ENCODE measurements at regions not wholly inside any gene's neighbourhood (a gene's known extent, or its start where the extent isn't known, plus 50 kb on each side); places are given as distances from the start of the nearest gene placed in this dataset.

DNA sequence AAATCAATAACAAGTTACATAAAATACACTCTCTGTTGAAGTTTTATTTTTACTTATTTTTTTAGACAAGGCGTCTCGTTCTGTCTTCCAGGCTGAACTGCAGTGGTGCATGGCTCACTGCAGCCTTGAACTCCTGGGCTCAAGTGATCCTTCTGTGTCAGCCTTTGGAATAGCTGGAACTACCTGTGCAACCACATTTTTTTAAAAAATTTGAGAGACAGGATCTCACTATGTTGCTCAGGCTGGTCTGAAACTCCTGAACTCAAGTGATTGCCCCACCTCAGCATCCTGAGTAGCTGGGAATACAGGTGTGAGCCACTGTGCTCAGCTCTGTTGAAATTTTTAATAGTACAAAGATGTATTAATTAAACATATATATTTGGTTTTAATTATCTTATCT is 614.3 kb upstream of the ARRDC4 start:
- Histone ChIP-seq H3K27me3 (no peaks in the 10 kb centered on the region), H3K9me3 (no peaks in the 10 kb centered on the region), H3K4me1 (ENCODE audit: control insufficient read depth in 1 of 2, insufficient read depth in 1 of 2, low read depth in 1 of 2, low read length in 1 of 2) (no peaks in the 10 kb centered on the region), H3K4me3 (ENCODE audit: low read depth in 1 of 2, low read length in 1 of 2) (no peak overlapping the region), H3K36me3 (no peaks in the 10 kb centered on the region), H3K27ac (no peak overlapping the region)
- TF ChIP-seq, protein P1, sequence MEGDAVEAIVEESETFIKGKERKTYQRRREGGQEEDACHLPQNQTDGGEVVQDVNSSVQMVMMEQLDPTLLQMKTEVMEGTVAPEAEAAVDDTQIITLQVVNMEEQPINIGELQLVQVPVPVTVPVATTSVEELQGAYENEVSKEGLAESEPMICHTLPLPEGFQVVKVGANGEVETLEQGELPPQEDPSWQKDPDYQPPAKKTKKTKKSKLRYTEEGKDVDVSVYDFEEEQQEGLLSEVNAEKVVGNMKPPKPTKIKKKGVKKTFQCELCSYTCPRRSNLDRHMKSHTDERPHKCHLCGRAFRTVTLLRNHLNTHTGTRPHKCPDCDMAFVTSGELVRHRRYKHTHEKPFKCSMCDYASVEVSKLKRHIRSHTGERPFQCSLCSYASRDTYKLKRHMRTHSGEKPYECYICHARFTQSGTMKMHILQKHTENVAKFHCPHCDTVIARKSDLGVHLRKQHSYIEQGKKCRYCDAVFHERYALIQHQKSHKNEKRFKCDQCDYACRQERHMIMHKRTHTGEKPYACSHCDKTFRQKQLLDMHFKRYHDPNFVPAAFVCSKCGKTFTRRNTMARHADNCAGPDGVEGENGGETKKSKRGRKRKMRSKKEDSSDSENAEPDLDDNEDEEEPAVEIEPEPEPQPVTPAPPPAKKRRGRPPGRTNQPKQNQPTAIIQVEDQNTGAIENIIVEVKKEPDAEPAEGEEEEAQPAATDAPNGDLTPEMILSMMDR (IDR thresholded peaks at IDR 0.05) = no peak

DNA sequence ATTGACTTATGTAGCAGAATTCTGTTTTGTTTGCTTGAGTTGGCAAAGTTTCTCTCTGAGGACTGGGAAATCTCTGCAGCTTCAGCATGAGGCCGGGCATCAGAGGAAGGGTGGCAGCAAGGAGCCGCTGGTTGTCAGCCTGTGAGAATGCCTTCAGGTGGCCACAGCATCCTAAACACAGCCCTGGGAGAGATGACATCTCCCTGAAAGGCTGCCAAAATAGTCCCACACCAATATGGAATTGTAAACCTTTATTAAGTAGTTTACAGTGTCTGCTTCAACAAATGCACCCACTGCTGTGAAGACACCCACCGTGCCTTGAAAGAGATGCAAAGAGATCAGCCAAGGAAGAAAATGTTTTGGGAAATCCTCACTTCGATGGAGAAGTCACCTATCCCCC is 609.7 kb upstream of the ARRDC4 start:
- Histone ChIP-seq H3K4me3 (ENCODE audit: low read depth in 1 of 2, low read length in 1 of 2) (no peak overlapping the region), H3K4me1 (ENCODE audit: control insufficient read depth in 1 of 2, insufficient read depth in 1 of 2, low read depth in 1 of 2, low read length in 1 of 2) (no peaks in the 10 kb centered on the region), H3K27ac (no peak overlapping the region), H3K36me3 (no peaks in the 10 kb centered on the region), H3K9me3 (no peaks in the 10 kb centered on the region), H3K27me3 (no peaks in the 10 kb centered on the region)
- TF ChIP-seq, protein P1 (IDR thresholded peaks at IDR 0.05) = no peak

DNA sequence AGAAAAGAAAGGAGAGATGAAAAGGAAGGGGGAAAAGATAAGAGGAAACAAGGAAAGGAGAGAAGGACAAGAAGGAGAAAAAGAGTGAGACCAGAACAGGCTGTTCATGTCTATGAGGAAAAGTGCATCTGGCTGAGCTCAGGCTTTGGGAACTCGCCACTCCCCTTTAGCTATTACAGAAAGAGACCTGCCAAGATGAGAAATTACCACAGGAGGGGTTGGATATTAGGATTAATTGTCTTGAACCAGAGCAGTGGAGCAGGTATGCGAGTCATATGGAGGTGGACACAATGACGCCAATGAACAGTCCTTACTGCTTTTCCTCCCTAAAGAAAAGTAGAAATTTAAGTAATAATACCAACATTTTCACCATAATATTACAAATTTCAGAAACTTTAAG is 577.0 kb upstream of the ARRDC4 start:
- H3K27me3 ChIP-seq = no peaks in the 10 kb centered on the region
- no peak overlapping the region for H3K27ac ChIP-seq
- TF ChIP-seq, protein P1 (IDR thresholded peaks at IDR 0.05) = no peak
- H3K36me3 ChIP-seq = no peaks in the 10 kb centered on the region
- no peak overlapping the region for H3K4me3 ChIP-seq (ENCODE audit: low read depth in 1 of 2, low read length in 1 of 2)
- H3K9me3 ChIP-seq = no peaks in the 10 kb centered on the region
- H3K4me1 ChIP-seq (ENCODE audit: control insufficient read depth in 1 of 2, insufficient read depth in 1 of 2, low read depth in 1 of 2, low read length in 1 of 2) = no peaks in the 10 kb centered on the region

DNA sequence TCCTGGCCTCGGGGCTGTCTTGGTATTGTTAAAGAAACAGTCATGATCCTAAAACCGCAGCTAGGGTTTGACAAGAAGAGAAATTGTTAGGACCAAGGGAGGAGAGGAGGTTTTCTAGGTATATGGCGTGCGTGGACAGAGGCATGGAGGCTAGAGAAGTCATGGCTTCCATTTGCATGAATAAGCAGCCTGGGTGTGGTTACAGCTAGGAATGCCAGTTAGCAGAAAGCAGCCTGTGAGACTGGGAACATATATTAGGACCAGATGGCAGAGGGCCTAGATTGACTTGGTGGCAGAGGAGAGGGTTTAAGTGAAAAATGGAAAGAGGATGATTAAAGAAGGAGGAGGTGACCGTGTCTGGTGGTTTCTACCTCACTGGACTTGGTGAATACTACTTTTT is 573.6 kb upstream of the ARRDC4 start:
- Histone ChIP-seq H3K27ac (no peak overlapping the region), H3K36me3 (no peaks in the 10 kb centered on the region), H3K27me3 (no peaks in the 10 kb centered on the region), H3K4me3 (ENCODE audit: low read depth in 1 of 2, low read length in 1 of 2) (no peak overlapping the region), H3K4me1 (ENCODE audit: control insufficient read depth in 1 of 2, insufficient read depth in 1 of 2, low read depth in 1 of 2, low read length in 1 of 2) (no peaks in the 10 kb centered on the region), H3K9me3 (no peaks in the 10 kb centered on the region)
- TF ChIP-seq, protein P1 (IDR thresholded peaks at IDR 0.05) = no peak

DNA sequence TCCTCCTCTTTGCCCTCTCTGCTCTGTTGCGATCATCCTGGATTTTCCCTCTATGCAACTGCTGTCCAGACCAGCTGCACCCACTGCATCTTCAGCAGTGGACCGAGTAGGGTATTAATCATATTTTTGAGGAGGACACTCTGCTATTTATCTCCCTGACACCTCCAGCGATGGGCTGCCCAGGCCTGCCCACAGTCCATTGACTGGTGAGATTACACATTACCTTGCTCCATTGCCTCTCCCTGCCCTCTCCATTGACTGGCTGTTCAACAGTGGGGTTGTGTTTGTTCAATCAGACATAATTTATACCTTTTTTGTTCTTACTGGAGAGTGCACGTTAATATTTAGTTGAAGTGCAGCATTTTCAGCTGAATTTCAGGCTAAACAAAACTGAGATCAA is 559.3 kb upstream of the ARRDC4 start:
- Histone ChIP-seq H3K4me1 (ENCODE audit: control insufficient read depth in 1 of 2, insufficient read depth in 1 of 2, low read depth in 1 of 2, low read length in 1 of 2) (no peaks in the 10 kb centered on the region), H3K9me3 (no peaks in the 10 kb centered on the region), H3K36me3 (no peaks in the 10 kb centered on the region), H3K27ac (no peak overlapping the region), H3K4me3 (ENCODE audit: low read depth in 1 of 2, low read length in 1 of 2) (no peak overlapping the region), H3K27me3 (no peaks in the 10 kb centered on the region)
- TF ChIP-seq, protein P1 (IDR thresholded peaks at IDR 0.05) = no peak

DNA sequence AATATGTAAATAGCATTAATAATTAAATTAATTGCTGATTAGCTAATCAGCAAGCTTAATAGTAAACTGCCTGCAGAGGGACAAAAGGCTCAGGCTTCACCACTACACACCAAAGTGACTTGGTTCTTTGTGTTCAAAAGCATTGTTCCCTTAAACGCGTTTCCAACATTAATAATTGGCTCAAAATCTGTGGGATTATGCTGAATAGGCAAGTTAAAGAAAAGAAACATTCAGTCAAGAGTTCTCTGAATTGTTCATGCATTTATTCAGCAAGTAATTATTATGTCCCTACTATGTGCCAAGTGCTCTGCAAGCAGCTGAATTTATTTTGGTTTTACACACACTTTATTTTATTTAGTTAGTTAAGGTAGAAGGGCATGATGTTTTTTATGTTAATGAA is 558.5 kb upstream of the ARRDC4 start:
- TF ChIP-seq, protein P1 (IDR thresholded peaks at IDR 0.05) = no peak
- no peaks in the 10 kb centered on the region for H3K36me3 ChIP-seq

More for the DNA sequence above, 558.5 kb upstream of the ARRDC4 start:
- Histone ChIP-seq H3K27ac (no peak overlapping the region), H3K27me3 (no peaks in the 10 kb centered on the region), H3K9me3 (no peaks in the 10 kb centered on the region), H3K4me1 (ENCODE audit: control insufficient read depth in 1 of 2, insufficient read depth in 1 of 2, low read depth in 1 of 2, low read length in 1 of 2) (no peaks in the 10 kb centered on the region), H3K4me3 (ENCODE audit: low read depth in 1 of 2, low read length in 1 of 2) (no peak overlapping the region)
